Kidney (tissue), 13 donors: ENCODE measurements at regions not wholly inside any gene's neighbourhood (a gene's known extent, or its start where the extent isn't known, plus 50 kb on each side); places are given as distances from the start of the nearest gene placed in this dataset.

Experiments used
- DNase-seq, 5 donors: peaks; one replicate each; pipeline ENCODE4 v3.0.0-alpha.2; 2013 to 2020
- FAIRE-seq: peaks from 2 replicates; lab custom pipeline; 2012; peaks lifted over from hg19 to GRCh38; lab: Jason Lieb, UNC
- H3K27ac ChIP-seq, 2 donors: one replicate each; pipeline ENCODE4 v1.7.0; 2013; ENCODE audit warnings: low read depth in 2 of 2, low read length in 2 of 2, inconsistent platforms in 1 of 2
- H3K27me3 ChIP-seq: one replicate; pipeline ENCODE4 v1.7.1; 2013; ENCODE audit warnings: low read length, inconsistent platforms; ENCODE audit not compliant: control insufficient read depth, insufficient read depth
- H3K36me3 ChIP-seq, 3 donors: one replicate each; pipeline versions ENCODE4 v1.7.0 to v1.7.1; 2013; ENCODE audit warnings: low read length in 3 of 3, control low read depth in 1 of 3, inconsistent platforms in 1 of 3; ENCODE audit not compliant: insufficient read depth in 3 of 3, control insufficient read depth in 2 of 3
- H3K4me1 ChIP-seq, 3 donors: one replicate each; pipeline versions ENCODE4 v1.7.0 to v1.7.1; 2013; ENCODE audit warnings: low read length in 3 of 3, inconsistent platforms in 1 of 3, low read depth in 1 of 3; ENCODE audit not compliant: control insufficient read depth in 2 of 3, insufficient read depth in 2 of 3
- H3K4me3 ChIP-seq, 3 donors: one replicate each; pipeline versions ENCODE4 v1.7.0 to v1.8.1; 2013; ENCODE audit warnings: low read length in 3 of 3, control low read depth in 1 of 3, inconsistent platforms in 1 of 3
- H3K9ac ChIP-seq, 3 donors: one replicate each; pipeline versions ENCODE4 v1.7.0 to v1.7.1; 2013; ENCODE audit warnings: low read length in 3 of 3, control low read depth in 1 of 3, inconsistent platforms in 1 of 3
- H3K9me3 ChIP-seq, 3 donors: one replicate each; pipeline versions ENCODE4 v1.7.0 to v1.7.1; 2013; ENCODE audit warnings: low read length in 3 of 3, control low read depth in 1 of 3, inconsistent platforms in 1 of 3; ENCODE audit not compliant: control insufficient read depth in 2 of 3, insufficient read depth in 1 of 3
- intact Hi-C: fragments of 100-400 bp; cut with DNase I; formaldehyde crosslinking; loops from one replicate; pipeline ENCODE4 v1.11.1; 2022
- TF ChIP-seq, protein P1 (sequence below): IDR thresholded peaks from 3 replicates; pipeline ENCODE4 v1.5.1; 2012; ENCODE audit warnings: mild to moderate bottlenecking, moderate library complexity, borderline replicate concordance; ENCODE audit not compliant: insufficient read depth; ENCODE audit errors: extremely low read depth
- donor health status: control.
- donor health status: control.
- donor health status: control.
- donor health status: control.
- donor health status: control.
- donor health status: DM: yes; HTN: yes; CAD: no.
- donor health status: Normal renal cell carcinoma (clear cell type).

DNA sequence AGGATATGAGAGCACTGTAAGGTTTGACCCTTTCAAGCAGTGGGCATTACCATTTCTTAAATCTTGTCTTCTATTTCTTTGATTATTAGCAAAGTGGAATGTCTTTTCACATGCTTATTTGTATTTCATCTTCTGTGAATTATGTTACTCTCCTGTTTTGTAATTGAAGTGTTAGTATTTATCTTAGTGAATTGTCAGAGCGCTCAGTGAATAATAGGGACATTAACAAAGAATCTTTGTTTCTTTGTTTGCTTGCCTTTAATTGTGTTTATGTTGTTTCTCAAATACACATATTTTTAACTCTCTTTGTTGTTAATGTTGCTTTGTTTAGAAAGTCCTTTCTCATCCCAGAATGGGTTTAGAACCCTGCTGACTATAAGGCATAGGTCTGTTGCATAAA lies 259.3 kb downstream of the RRAGC start:
- Histone ChIP-seq H3K4me1 (no peaks in the 10 kb centered on the region), H3K4me3 (no peak overlapping the region), H3K36me3 (no peaks in the 10 kb centered on the region), H3K9me3 (no peaks in the 10 kb centered on the region), H3K9ac (no peak overlapping the region), H3K27me3 (no peaks in the 10 kb centered on the region), H3K27ac (no peak overlapping the region)
- DNase-seq: no peak
- intact Hi-C loops: no loop called here
- TF ChIP-seq, protein P1, sequence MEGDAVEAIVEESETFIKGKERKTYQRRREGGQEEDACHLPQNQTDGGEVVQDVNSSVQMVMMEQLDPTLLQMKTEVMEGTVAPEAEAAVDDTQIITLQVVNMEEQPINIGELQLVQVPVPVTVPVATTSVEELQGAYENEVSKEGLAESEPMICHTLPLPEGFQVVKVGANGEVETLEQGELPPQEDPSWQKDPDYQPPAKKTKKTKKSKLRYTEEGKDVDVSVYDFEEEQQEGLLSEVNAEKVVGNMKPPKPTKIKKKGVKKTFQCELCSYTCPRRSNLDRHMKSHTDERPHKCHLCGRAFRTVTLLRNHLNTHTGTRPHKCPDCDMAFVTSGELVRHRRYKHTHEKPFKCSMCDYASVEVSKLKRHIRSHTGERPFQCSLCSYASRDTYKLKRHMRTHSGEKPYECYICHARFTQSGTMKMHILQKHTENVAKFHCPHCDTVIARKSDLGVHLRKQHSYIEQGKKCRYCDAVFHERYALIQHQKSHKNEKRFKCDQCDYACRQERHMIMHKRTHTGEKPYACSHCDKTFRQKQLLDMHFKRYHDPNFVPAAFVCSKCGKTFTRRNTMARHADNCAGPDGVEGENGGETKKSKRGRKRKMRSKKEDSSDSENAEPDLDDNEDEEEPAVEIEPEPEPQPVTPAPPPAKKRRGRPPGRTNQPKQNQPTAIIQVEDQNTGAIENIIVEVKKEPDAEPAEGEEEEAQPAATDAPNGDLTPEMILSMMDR: no peak
- no peak for FAIRE-seq

DNA sequence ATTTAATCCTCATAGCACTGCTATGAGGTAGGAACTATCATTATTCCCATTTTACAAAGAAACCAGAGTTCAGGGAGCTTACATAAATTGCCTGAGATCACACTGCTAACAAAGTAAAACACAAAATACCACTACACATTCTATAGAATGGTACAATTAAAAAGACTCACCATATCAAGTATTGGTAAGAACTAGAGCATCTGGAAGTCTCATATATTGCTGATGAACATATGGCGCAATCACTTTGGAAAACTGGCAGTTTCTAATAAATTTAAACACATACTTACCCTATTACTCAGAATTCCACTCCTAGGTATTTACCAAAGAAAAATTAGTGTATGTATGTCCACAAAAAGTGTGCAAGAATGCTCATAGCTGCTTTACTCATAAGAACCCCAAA lies 261.5 kb downstream of the RRAGC start:
- Histone ChIP-seq H3K9me3 (peaks cover 0 to 4% (median 3%) of the 10 kb centered on the region in 3 donors), H3K27me3 (no peaks in the 10 kb centered on the region), H3K9ac (no peak overlapping the region), H3K4me3 (no peak overlapping the region), H3K4me1 (no peaks in the 10 kb centered on the region), H3K27ac (no peak overlapping the region), H3K36me3 (no peaks in the 10 kb centered on the region)
- TF ChIP-seq, protein P1: no peak
- FAIRE-seq: no peak
- DNase-seq: no peak
- intact Hi-C loops: no loop called here

DNA sequence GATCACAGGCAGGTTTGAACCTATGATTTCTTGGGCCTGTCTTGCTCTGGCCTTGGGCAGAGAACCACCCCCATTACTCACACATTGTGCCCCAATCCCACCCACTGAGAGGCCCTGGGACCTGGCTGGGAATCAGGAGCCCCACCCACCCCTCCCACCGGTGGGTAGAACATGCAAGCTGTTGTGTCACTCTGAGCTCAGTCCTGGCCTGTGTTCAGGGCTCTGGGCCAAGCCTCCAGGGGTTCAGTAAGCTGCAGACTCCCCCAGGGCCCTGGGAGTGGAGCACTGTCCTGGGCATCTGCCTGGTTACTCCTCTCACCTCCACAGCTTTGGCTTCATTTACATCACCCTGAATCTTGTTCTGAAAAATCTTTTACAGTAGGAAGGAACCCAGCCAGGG lies 270.5 kb downstream of the RRAGC start:
- FAIRE-seq: no peak

More for the DNA sequence above, 270.5 kb downstream of the RRAGC start:
- TF ChIP-seq, protein P1: no peak
- Histone ChIP-seq H3K9ac (no peak overlapping the region), H3K27ac (no peak overlapping the region), H3K4me3 (no peak overlapping the region), H3K4me1 (no peaks in the 10 kb centered on the region), H3K9me3 (no peaks in the 10 kb centered on the region), H3K27me3 (no peaks in the 10 kb centered on the region), H3K36me3 (no peaks in the 10 kb centered on the region)
- intact Hi-C loops: no loop called here
- DNase-seq: no peak
